ENCODE measurements at regions not wholly inside any gene's neighbourhood (a gene's known extent, or its start where the extent isn't known, plus 50 kb on each side); places are given as distances from the start of the nearest gene placed in this dataset.
"Not testable (repeated sequence)": the region's sequence is repeated elsewhere in the genome, so short reads cannot be mapped to it uniquely, and the experiment has no call there.

DNA sequence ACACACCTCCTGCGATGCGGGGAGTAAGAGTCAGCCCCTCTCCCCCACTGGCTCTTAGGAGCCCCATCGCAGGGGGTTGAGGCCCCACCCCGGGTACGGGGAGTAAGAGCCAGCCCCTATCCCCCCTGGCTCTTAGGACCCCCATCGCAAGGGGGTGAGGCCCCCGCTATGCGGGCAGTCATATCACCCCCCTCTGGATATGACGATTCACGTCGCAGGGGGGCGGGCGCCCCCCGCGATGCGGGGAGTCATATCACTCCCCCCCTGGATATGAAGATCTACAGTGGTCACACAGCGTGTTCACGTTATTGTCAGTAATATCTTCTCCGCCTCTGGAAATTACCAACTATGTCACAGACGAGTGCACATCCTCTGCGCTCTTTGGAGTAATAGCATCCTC is 61.1 kb downstream of the DEFB131A start:
- DNase-seq (ENCODE audit: low read depth in 2 of 2) = not testable (repeated sequence)

DNA sequence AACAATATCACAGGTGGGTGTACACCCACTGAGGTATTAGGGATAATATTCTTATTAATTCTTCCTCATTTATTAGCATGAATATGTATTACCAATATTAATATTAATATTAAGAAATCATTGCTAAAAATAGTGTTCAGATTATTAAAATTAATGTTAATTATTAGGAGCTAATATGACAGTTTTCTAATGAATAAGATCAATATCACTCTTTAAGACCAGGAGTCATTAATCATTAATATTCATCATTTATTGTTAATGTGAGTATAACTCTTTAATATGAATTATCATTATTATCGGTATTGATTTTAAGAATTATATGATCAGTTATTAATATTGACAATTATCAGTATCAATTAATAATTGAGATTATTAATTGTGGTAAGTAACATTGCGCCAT is 62.5 kb downstream of the DEFB131A start:
- not testable (repeated sequence) for DNase-seq (ENCODE audit: low read depth in 2 of 2)

DNA sequence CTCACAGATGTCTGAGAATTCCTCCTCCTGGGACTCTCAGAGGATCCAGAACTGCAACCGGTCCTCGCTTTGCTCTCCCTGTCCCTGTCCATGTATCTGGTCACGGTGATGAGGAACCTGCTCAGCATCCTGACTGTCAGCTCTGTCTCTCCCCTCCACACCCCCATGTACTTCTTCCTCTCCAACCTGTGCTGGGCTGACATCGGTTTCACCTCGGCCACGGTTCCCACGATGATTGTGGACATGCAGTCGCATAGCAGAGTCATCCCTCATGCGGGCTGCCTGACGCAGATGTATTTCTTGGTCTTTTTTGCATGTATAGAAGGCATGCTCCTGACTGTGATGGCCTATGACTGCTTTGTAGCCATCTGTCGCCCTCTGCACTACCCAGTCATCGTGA is 68.7 kb downstream of the DEFB131A start:
- not testable (repeated sequence) for DNase-seq (ENCODE audit: low read depth in 2 of 2)

DNA sequence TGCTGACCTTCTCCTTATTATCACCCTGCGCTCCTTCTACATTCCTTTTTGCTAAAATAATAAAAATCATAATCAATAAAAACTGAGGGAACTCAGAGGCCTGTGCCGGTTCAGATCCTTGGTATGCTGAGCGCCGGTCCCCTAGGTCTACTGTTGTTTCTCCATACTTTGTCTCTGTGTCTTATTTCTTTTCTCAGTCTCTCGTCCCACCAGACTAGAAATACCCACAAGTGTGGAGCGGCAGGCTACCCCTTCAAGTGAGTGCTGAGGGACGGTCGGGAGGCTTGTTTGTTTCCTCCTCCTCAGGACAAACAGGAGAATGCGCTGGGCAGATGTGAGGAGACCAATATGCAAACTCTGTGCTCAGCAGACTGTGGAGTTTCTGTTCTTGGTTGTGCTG is 75.4 kb downstream of the DEFB131A start:
- not testable (repeated sequence) for DNase-seq (ENCODE audit: low read depth in 2 of 2)

DNA sequence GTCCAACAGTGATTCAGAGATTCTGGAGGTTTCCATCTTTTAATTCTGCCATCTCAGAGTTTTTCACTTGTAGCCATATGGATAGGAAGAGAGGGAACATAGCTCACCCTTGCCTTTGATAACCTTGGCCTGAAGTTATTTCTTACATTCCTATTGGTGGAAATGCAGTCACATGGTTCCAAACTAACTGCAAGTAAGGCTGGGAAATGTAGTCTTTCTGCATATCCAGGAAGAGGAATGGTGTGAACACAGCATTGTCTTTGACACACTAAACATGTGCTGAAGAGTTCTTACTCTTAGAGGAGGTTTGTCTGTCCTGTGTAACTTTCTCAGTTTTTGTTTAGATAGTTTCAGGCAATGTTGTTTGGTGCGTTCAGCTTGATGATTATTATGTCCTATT is 78.7 kb downstream of the DEFB131A start:
- not testable (repeated sequence) for DNase-seq (ENCODE audit: low read depth in 2 of 2)

DNA sequence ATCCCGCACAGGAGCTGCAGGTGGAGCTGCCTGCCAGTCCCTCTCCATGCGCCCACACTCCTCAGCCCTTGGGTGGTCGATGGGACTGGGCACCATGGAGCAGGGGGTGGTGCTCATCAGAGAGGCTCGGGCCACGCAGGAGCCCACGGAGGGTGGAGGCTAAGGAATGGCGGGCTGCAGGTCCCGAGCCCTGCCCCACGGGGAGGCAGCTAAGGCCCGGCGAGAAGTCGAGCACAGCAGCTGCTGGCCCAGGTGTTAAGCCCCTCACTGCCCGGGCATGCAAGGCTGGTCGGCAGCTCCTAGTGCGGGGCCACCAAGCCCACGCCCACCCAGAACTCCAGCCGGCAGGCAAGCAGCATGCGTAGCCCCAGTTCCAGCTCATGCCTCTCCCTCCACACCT is 80.2 kb downstream of the DEFB131A start:
- DNase-seq (ENCODE audit: low read depth in 2 of 2) = not testable (repeated sequence)

DNA sequence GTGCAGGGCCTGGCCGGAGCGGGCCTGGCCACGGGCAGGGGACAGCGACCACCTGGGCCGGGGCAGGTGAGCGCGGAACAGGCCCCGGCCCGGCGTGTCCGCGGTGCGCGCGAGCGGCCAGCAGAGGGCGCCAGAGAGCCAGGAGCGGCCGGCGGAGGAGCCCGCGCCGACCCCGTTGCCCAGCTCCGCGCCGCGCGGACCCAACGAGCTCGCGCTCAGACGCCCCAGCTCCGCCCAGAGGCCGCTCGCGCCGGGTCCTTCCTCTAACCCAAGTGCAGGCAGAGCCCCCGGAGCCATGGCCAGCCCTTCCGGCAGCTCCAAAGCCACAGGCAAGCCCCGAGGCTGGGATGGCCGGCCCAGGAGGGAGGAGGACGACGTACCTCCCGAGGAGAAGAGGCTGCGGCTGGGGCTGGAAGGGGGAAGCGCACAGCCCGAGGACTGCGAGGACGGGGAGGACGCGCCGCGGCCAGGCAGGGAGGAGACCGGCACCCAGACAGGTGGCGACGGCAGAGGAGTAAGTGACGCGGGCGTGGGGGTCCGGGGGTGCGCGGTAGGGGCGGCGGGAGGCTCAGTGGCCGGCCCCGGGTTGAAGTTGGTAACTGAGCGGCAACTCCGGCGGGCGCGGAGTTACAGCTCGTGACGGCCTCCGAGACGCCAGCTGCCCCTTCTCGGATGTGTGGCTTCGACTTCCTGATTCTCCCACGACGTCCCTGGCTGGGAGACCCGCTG is 88.1 kb downstream of the DEFB131A start:
- DNase-seq (ENCODE audit: low read depth in 2 of 2) = peak; percentile 10 to 60

DNA sequence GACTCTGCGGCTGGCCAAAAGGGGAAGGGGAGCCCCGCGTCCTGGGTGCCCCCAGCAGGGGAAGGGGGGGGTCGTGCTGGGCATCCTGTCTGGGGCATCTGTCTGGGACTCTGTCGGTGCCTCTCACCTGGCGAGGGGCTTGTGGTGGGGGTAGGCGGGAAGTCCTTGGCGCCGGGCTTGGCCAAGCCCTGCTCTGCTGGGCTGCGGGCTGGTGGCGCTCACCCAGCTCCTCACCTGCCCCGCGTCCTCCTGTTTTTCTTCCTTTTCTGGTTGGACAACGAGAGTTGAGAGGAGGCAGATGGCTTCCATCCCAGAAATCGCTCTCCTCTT is 88.6 kb downstream of the DEFB131A start:
- not testable (repeated sequence) for DNase-seq (ENCODE audit: low read depth in 2 of 2)

DNA sequence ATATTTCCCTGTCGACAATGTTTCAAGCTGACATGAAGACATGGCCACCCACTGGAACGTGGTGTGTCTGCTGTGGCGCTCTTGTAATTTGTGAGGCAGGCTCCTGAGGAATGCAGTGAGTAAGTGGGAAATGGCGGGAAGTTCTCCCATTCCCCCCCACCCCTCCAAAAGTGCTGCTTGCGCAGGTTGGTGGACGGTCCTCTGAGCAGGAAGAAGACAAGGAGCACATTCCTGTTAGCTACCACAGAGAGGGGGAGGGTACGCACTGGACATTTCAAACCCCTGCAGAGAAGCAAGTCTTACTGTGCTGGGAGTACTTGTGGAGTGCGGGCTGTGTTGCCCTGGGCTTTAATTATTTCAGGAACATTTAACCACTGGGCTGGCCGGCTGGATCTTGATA is 92.9 kb downstream of the DEFB131A start:
- not testable (repeated sequence) for DNase-seq (ENCODE audit: low read depth in 2 of 2)

DNA sequence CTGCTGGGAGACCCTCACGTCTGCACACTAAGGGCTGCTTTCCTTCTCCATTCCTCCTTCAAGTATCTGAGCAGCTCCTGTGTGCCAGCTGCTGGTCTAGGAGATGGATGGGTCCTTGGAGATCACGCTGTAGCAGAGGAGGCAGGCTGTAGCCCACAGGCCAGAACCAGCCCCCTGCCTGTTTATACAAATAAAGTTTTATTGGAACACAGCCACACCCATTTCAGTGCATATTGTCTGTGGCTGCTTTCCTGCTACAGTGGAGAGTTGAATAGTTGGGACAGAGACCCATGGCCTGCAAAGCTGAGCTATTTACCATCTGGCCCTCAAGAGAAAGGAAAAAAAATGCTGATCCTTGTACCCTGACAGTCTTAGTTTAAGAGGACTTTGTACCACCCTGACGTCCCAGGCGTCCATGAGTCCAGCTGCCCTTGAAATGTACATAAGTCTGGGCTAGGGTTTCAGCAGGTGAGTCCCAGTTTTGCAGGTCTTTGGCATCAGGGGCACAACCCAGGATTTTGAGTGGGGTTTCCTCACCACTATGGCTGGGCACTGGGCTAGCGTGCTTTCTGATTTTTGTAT is 95.8 kb downstream of the DEFB131A start:
- DNase-seq (ENCODE audit: low read depth in 2 of 2) = not testable (repeated sequence)

DNA sequence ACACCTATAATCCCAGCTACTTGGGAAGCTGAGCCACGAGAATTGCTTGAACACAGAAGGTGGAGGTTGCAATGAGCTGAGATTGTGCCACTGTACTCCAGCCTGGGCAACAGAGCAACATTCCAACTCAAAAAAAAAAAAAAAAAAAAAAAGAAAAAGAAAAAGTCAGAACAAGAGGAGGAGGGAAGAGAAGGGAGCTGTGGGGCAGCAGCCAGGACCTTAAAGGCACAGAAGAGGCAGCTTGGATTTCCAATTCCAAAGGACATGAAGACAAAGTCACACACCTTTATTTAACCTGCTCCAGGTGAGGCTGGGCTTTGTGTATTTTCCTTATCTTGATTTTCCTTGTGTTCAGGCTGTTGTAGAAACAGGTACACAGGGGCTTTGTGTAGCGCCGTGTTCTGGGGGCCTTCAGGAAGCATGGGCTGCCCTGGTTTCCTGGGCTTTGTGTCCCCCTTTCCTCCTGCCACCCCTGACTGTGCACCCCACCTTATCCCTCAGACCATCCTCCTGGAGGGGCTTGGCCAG is 97.2 kb downstream of the DEFB131A start:
- not testable (repeated sequence) for DNase-seq (ENCODE audit: low read depth in 2 of 2)

DNA sequence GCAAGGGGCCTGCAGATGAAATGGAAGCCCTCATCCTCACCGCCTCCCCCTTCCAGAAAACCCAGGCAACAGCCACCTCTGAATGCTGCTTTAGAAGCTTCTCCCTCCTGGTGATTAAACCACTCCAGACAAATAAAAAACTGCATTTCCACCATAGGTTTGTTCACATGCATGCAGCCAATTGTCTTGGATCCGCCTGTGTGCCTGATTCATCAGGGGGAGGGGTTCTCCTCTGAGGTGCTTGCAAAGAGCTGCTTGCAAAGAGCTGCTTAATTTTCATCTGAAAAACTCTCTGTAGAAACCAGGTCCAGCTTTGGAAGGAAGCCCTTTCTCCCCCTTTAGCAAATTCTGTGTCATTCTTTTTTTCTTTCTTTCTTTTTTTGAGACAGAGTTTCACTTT is 100.6 kb downstream of the DEFB131A start:
- DNase-seq (ENCODE audit: low read depth in 2 of 2) = not testable (repeated sequence)

DNA sequence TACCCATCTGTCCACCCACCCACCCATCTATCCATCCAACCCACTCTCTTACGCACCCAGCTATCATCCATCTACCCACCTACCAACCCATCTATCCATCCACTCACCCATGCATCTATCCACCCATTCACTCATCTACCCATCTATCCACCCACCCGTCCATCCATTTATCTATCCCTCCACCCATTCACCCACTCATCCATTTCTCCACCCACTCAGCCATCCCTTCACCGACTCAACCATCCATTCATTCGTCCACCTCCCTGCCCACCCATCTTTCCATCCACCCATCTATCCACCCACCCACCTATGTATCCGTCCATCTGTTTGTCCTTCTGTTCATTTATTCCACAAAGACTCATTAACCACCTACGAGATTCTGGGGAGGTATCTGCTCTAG is 103.3 kb downstream of the DEFB131A start:
- DNase-seq (ENCODE audit: low read depth in 2 of 2) = not testable (repeated sequence)

DNA sequence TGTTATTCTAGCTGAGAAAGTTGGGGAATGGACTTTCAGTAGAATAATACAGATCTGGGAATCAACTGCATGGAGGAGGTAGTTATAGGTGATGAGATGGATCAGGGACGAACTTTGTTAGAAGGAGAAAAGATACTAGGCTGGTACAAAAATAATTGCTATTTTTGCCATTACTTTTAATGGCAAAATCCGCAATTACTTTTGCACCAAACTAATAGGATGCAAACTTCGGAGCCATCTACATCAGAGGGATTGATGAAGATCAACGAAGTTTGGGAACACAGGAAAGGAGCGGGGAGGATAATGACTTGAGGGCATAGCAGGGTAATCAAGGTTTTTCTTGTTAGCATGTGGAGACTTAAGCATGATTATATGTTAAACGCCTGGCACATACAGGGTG is 111.9 kb downstream of the DEFB131A start:
- DNase-seq (ENCODE audit: low read depth in 2 of 2) = not testable (repeated sequence)

DNA sequence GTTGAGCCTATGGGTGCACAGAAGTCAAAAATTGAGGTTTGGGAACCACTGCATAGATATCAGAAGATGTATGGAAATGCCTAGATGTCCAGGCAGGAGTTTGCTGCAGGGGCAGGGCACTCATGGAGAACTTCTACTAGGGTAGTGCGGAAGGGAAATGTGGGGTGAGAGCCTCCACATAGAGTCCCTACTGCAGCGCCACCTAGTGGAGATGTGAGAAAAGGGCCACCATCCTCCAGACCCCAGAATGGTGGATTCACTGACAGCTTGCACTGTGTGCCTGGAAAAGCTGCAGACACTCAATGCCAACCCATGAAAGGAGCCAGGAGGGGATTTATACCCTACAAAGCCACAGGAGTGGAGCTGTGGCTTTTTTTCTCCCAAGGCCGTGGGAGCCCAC is 133.7 kb downstream of the DEFB131A start:
- DNase-seq (ENCODE audit: low read depth in 2 of 2) = not testable (repeated sequence)

DNA sequence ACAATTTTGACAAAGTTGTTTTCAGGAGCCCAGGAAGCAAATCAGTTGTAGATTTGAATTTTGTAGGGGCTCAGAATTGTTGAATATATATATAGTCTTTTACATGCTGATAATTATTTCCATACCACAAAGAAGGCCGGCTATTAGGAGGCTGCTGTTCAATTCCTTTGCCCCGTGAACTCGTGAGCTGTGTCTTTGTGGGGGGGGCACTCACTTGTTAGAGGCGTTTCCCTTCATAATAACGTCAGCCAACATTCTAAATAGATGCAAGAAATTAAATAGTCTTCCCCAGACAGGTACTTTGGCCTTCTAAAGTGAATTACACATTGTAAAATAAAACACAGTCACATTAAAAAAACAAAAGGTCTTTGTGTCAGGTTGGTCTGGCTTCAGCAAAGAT is 138.7 kb downstream of the DEFB131A start:
- DNase-seq (ENCODE audit: low read depth in 2 of 2) = not testable (repeated sequence)

DNA sequence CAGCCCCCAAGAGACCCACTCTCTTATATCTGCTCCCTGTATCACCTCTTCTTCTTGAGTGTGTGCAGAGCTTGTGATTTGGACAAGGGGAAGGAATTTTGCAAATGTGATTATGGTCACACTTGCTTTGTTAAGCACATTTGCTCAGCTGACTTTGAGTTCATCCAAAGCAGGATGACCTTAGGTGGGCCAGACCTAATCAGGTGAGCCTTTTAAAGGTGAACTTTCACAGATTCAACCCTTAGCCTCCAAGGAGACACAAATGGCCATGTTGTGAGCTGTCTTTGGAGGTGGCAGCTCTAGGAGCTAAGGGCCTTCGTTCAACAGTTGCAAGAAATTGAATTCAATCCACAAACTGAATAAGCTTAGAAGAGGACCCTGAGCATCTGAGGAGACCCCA is 147.8 kb downstream of the DEFB131A start:
- DNase-seq (ENCODE audit: low read depth in 2 of 2) = no peak

DNA sequence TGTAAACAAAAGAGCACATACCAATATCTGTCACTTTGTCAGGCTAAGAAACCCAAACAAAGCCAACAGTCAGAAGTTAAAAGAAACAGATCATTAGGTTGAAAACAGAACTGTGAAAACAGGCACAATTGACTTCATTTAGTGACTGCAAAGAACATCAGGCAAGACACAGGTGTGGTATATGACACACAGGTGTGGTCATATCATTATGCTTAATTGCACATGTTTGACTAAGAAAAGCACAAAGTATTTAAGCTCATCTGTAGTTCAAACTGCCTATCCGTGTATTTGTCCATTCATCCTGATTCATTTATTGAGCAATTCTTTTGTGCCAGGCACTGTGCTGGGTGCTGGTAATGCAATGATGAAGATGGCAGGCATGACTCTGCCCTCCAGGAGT is 150.7 kb downstream of the DEFB131A start:
- no peak for DNase-seq (ENCODE audit: low read depth in 2 of 2)

DNA sequence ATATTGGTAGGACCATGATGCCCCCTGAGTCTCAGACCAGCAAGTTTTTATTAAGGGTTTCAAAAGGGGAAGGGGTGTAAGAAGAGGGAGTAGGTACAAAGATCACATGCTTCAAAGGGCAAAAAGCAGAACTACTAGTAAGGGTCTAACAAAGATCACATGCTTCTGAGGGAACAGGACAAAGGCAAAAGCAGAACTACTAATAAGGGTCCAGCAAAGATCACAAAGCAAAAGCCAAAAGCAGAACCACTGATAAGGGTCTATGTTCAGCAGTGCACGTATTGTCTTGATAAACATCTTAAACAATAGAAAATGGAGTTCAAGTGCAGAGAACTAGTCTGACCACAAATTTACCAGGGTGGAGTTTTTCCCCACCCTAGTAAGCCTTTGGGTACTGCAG is 151.3 kb downstream of the DEFB131A start:
- not testable (repeated sequence) for DNase-seq (ENCODE audit: low read depth in 2 of 2)

DNA sequence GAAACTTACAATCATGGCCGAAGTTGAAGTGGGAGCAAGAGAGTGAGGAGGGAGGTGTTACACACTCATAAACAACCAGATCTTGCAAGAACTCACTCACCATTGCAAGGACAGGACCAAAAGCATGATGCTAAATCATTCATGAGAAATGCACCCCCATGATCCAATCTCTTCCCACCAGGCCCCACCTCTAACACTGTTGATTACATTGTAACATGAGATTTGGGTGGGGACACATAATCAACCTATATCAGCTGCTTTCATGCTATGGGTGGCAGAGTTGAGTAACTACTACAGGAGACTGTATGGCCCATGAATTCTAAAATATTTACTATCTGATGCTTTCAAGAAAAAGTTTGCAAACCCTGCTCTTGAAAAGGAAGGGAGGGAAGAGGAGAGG is 155.1 kb downstream of the DEFB131A start:
- no peak for DNase-seq (ENCODE audit: low read depth in 2 of 2)

DNA sequence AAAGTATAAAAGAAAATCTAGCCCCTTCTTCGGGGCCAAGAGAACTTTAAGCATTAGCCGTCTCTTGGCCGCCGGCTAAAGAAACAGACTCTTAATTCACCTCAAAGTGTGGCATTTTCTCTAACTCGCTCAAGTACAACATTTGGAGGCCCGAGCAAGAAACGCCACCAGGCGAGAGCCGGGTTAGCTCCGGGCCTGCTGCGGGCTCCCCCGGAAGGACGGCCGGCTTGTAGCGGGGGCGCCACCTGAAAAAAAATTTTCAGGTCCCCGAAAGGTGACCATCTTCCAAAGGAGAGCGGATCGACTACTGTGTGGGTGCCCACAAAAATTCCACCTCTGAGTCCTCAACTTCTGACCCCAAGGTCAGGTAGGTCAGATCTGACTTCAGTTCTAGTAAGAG is 156.0 kb downstream of the DEFB131A start:
- no peak for DNase-seq (ENCODE audit: low read depth in 2 of 2)

DNA sequence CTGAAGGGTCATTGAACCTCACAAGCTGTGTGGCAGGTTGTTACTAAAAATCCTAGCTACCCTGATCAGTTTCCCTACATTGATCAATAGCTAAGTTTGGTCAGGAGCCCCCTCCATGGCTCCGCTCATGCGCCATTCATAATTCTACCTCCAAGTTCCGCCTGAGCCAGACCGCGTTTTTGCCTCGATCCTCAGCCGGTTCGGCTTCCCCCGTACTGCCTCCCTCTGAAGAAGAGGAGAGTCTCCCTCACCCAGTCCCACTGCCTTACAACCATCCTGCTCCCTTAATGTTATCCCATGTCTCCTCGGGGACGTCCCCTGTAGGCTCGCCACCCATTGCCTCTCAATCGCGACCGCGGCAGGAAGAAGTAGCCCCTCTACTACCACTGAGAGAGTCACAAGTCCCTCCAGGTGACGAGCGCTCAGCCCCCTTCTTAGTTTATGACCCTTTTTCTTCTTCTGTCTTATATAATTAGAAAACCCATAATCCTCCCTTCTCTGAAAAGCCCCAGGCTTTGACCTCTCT is 158.2 kb downstream of the DEFB131A start:
- no peak for DNase-seq (ENCODE audit: low read depth in 2 of 2)

Data from dermis microvascular lymphatic vessel endothelial cell (primary cell).